Loucy (cell line): ENCODE measurements at regions not wholly inside any gene's neighbourhood (a gene's known extent, or its start where the extent isn't known, plus 50 kb on each side); places are given as distances from the start of the nearest gene placed in this dataset.

Experiments used
- CTCF ChIP-seq: fragments of 200-600 bp; sonication (generic); conservative IDR thresholded peaks from 2 replicates; pipeline ENCODE4 v1.5.1; 2014; ENCODE audit warnings: mild to moderate bottlenecking, antibody characterized with exemption, low read length
- EZH2phosphoT487 ChIP-seq: fragments of 200-600 bp; IDR thresholded peaks from 2 replicates; pipeline ENCODE4 v1.6.1; 2018; ENCODE audit warnings: antibody characterized with exemption, mild to moderate bottlenecking, moderate library complexity, borderline replicate concordance

- TF ChIP-seq CTCF (peak; percentile 58), EZH2phosphoT487 (no peak)
Measured at GRCh38 chr13:111049791-111050538, 65.1 kb upstream of the ARHGEF7 start.
